ENCODE measurements at regions not wholly inside any gene's neighbourhood (a gene's known extent, or its start where the extent isn't known, plus 50 kb on each side); places are given as distances from the start of the nearest gene placed in this dataset.
A peak's percentile ranks its signal among the peaks of the same experiment; 100 is the strongest.

- Histone ChIP-seq H3K27ac (no peak overlapping the region), H4K20me1 (no peaks in the 10 kb centered on the region), H3K36me3 (no peaks in the 10 kb centered on the region), H3K9ac (no peak overlapping the region), H3K9me3 (peaks cover 23% of the 10 kb centered on the region; the same call in 1 of the 2 replicates), H3K4me3 (no peak overlapping the region), H3K4me2 (no peak overlapping the region), H3K4me1 (peaks cover 15% of the 10 kb centered on the region), H3K27me3 (no peaks in the 10 kb centered on the region)
- TF ChIP-seq Cebpa-rat (IDR thresholded peaks at IDR 0.05) = no peak
Observed at GRCh38 chr16:26275021-26275590, 583.3 kb downstream of the HS3ST4 start.

GRCh38 chr16:26276289-26276688, 584.5 kb downstream of the HS3ST4 start:
- Histone ChIP-seq H3K27ac (no peak overlapping the region), H3K36me3 (no peaks in the 10 kb centered on the region), H3K4me1 (peaks cover 3% of the 10 kb centered on the region), H3K27me3 (no peaks in the 10 kb centered on the region), H3K4me2 (no peak overlapping the region), H4K20me1 (no peaks in the 10 kb centered on the region), H3K9ac (no peak overlapping the region), H3K4me3 (no peak overlapping the region), H3K9me3 (peaks cover 23% of the 10 kb centered on the region; the same call in 1 of the 2 replicates)
- TF ChIP-seq Cebpa-rat (IDR thresholded peaks at IDR 0.05) = no peak

- Histone ChIP-seq H3K4me2 (no peak overlapping the region), H3K27me3 (no peaks in the 10 kb centered on the region), H3K9me3 (peaks cover 23% of the 10 kb centered on the region; the same call in 1 of the 2 replicates), H4K20me1 (no peaks in the 10 kb centered on the region), H3K4me1 (no peaks in the 10 kb centered on the region), H3K9ac (no peak overlapping the region), H3K36me3 (no peaks in the 10 kb centered on the region), H3K4me3 (no peak overlapping the region), H3K27ac (no peak overlapping the region)
- TF ChIP-seq Cebpa-rat (IDR thresholded peaks at IDR 0.05) = no peak
Observed at GRCh38 chr16:26281381-26282110, 589.8 kb downstream of the HS3ST4 start.

GRCh38 chr16:26295625-26296304, 604.0 kb downstream of the HS3ST4 start:
- Histone ChIP-seq H3K4me3 (no peak overlapping the region), H3K9me3 (peaks cover 4% of the 10 kb centered on the region; the same call in 1 of the 2 replicates), H3K36me3 (no peaks in the 10 kb centered on the region), H3K27me3 (no peaks in the 10 kb centered on the region), H3K27ac (no peak overlapping the region), H3K9ac (no peak overlapping the region), H3K4me1 (no peaks in the 10 kb centered on the region), H4K20me1 (no peaks in the 10 kb centered on the region), H3K4me2 (no peak overlapping the region)
- TF ChIP-seq Cebpa-rat (IDR thresholded peaks at IDR 0.05) = no peak

- Histone ChIP-seq H3K9ac (no peak overlapping the region), H3K36me3 (no peaks in the 10 kb centered on the region), H3K27me3 (no peaks in the 10 kb centered on the region), H3K4me2 (no peak overlapping the region), H3K4me3 (no peak overlapping the region), H4K20me1 (no peaks in the 10 kb centered on the region), H3K27ac (no peak overlapping the region), H3K9me3 (peaks cover 4% of the 10 kb centered on the region; the same call in 1 of the 2 replicates), H3K4me1 (no peaks in the 10 kb centered on the region)
- no peak for TF ChIP-seq Cebpa-rat (IDR thresholded peaks at IDR 0.05)
Observed at GRCh38 chr16:26301516-26301915, 609.8 kb downstream of the HS3ST4 start.

- H3K4me1 ChIP-seq = no peaks in the 10 kb centered on the region
- no peaks in the 10 kb centered on the region for H3K27me3 ChIP-seq
- no peak overlapping the region for H3K4me3 ChIP-seq
- no peaks in the 10 kb centered on the region for H4K20me1 ChIP-seq
- TF ChIP-seq Cebpa-rat (IDR thresholded peaks at IDR 0.05) = no peak
- no peak overlapping the region for H3K9ac ChIP-seq
- H3K9me3 ChIP-seq = no peaks in the 10 kb centered on the region
- H3K27ac ChIP-seq = no peak overlapping the region
- H3K4me2 ChIP-seq = no peak overlapping the region
- no peaks in the 10 kb centered on the region for H3K36me3 ChIP-seq
Observed at GRCh38 chr16:26316683-26317464, 625.1 kb downstream of the HS3ST4 start.

- TF ChIP-seq Cebpa-rat (IDR thresholded peaks at IDR 0.05) = no peak
- no peak overlapping the region for H3K4me2 ChIP-seq
- no peaks in the 10 kb centered on the region for H3K27me3 ChIP-seq
- no peaks in the 10 kb centered on the region for H3K4me1 ChIP-seq
- no peaks in the 10 kb centered on the region for H3K36me3 ChIP-seq
- no peak overlapping the region for H3K9ac ChIP-seq
- no peaks in the 10 kb centered on the region for H3K9me3 ChIP-seq
- H3K27ac ChIP-seq = no peak overlapping the region
- no peaks in the 10 kb centered on the region for H4K20me1 ChIP-seq
- no peak overlapping the region for H3K4me3 ChIP-seq
Observed at GRCh38 chr16:26317885-26318284, 626.1 kb downstream of the HS3ST4 start.

GRCh38 chr16:26330654-26331053, 638.9 kb downstream of the HS3ST4 start:
- Histone ChIP-seq H3K9ac (no peak overlapping the region), H3K27me3 (no peaks in the 10 kb centered on the region), H3K4me2 (no peak overlapping the region), H3K36me3 (no peaks in the 10 kb centered on the region), H3K27ac (no peak overlapping the region), H3K9me3 (peaks cover 13% of the 10 kb centered on the region), H3K4me1 (peaks cover 10% of the 10 kb centered on the region), H4K20me1 (no peaks in the 10 kb centered on the region), H3K4me3 (no peak overlapping the region)
- no peak for TF ChIP-seq Cebpa-rat (IDR thresholded peaks at IDR 0.05)

- peaks cover 10% of the 10 kb centered on the region for H3K4me1 ChIP-seq
- no peak overlapping the region for H3K27ac ChIP-seq
- no peaks in the 10 kb centered on the region for H4K20me1 ChIP-seq
- peaks cover 2% of the 10 kb centered on the region for H3K9me3 ChIP-seq
- 0 out of 2 replicates have a peak, but pooled peaks have one; percentile 13 for TF ChIP-seq Cebpa-rat (IDR thresholded peaks at IDR 0.05)
- no peak overlapping the region for H3K4me3 ChIP-seq
- H3K27me3 ChIP-seq = no peaks in the 10 kb centered on the region
- H3K9ac ChIP-seq = no peak overlapping the region
- H3K36me3 ChIP-seq = no peaks in the 10 kb centered on the region
- peak overlapping the region; percentile 3; the same call in 1 of the 2 replicates for H3K4me2 ChIP-seq
Observed at GRCh38 chr16:26334218-26335111, 642.7 kb downstream of the HS3ST4 start.
